ENCODE measurements at regions not wholly inside any gene's neighbourhood (a gene's known extent, or its start where the extent isn't known, plus 50 kb on each side); places are given as distances from the start of the nearest gene placed in this dataset.
"Not testable (repeated sequence)": the region's sequence is repeated elsewhere in the genome, so short reads cannot be mapped to it uniquely, and the experiment has no call there.

- no peak for DNase-seq
Measured at GRCh38 chr2:173552531-173552930, 197.9 kb downstream of the CDCA7 start.

- DNase-seq, result no peak
Measured at GRCh38 chr2:173553593-173553992, 198.9 kb downstream of the CDCA7 start.

- DNase-seq, result no peak
Measured at GRCh38 chr2:173555833-173556232, 201.2 kb downstream of the CDCA7 start.

- DNase-seq, result no peak
Measured at GRCh38 chr2:173556816-173557215, 202.1 kb downstream of the CDCA7 start.

GRCh38 chr2:173557497-173557896 is 202.8 kb downstream of the CDCA7 start:
- DNase-seq, result no peak

- DNase-seq, result no peak
Measured at GRCh38 chr2:173567493-173567892, 212.8 kb downstream of the CDCA7 start.

- DNase-seq, result no peak
Measured at GRCh38 chr2:173568054-173568453, 213.4 kb downstream of the CDCA7 start.

- DNase-seq, result no peak
Measured at GRCh38 chr2:173571021-173571821, 216.5 kb downstream of the CDCA7 start.

GRCh38 chr2:173571887-173572680 is 217.4 kb downstream of the CDCA7 start:
- no peak for DNase-seq

- DNase-seq, result no peak
Measured at GRCh38 chr2:173572848-173573247, 218.2 kb downstream of the CDCA7 start.

GRCh38 chr2:173573782-173574181 is 219.1 kb downstream of the CDCA7 start:
- not testable (repeated sequence) for DNase-seq

GRCh38 chr2:173574324-173575112 is 219.8 kb downstream of the CDCA7 start:
- DNase-seq, result no peak

- no peak for DNase-seq
Measured at GRCh38 chr2:173578404-173579107, 223.9 kb downstream of the CDCA7 start.

GRCh38 chr2:173580351-173580750 is 225.7 kb downstream of the CDCA7 start:
- no peak for DNase-seq

GRCh38 chr2:173580956-173581355 is 226.3 kb downstream of the CDCA7 start:
- DNase-seq, result no peak

- DNase-seq, result no peak
Measured at GRCh38 chr2:173583196-173583595, 228.5 kb downstream of the CDCA7 start.

- no peak for DNase-seq
Measured at GRCh38 chr2:173584000-173584399, 229.3 kb downstream of the CDCA7 start.

GRCh38 chr2:173584676-173585458 is 230.2 kb downstream of the CDCA7 start:
- DNase-seq, result no peak

- DNase-seq, result no peak
Measured at GRCh38 chr2:173588931-173589369, 234.3 kb downstream of the CDCA7 start.

- DNase-seq, result no peak
Measured at GRCh38 chr2:173589604-173590275, 235.1 kb downstream of the CDCA7 start.

GRCh38 chr2:173590276-173590861 is 235.7 kb downstream of the CDCA7 start:
- DNase-seq, result no peak
